T-cell (primary cell): ENCODE measurements at regions not wholly inside any gene's neighbourhood (a gene's known extent, or its start where the extent isn't known, plus 50 kb on each side); places are given as distances from the start of the nearest gene placed in this dataset.

ENCODE experiments used
- ATAC-seq, 4 experiments: fragments of 200-7000 bp in 3 of 4; fragments of 150-1000 bp in 1 of 4; cut with Tn5 transposase; replicated peaks in 1 of 4; 1 replicate in 3 of 4; 2 replicates in 1 of 4; pipeline ENCODE4 v1.10.0; 2021; ENCODE audit warnings: moderate library complexity in 3 of 4, mild to moderate bottlenecking in 2 of 4, moderate number of reproducible peaks in 1 of 4
- CTCF ChIA-PET, 2 donors: fragments of 300-600 bp; sonication (Branson Sonifier 250); formaldehyde crosslinking; loops; one replicate each; lab custom pipeline; 2022; ENCODE audit warnings: antibody characterized with exemption in 2 of 2; lab: Charles Lee
- POLR2A ChIA-PET, 2 donors: fragments of 300-600 bp; sonication (Branson Sonifier 250); formaldehyde crosslinking; loops; one replicate each; lab custom pipeline; 2022; ENCODE audit warnings: antibody characterized with exemption in 2 of 2; lab: Charles Lee
- DNase-seq, 35 experiments: peaks; one replicate each; pipeline versions ENCODE4 v3.0.0 to v3.0.0-alpha.2; 2013 to 2023
- H3K27ac ChIP-seq: one replicate; pipeline ENCODE4 v1.5.1; 2013; ENCODE audit warnings: low read length
- H3K27me3 ChIP-seq, 2 experiments: replicated peaks in 1 of 2; 1 replicate in 1 of 2; 2 replicates in 1 of 2; pipeline versions ENCODE4 v1.6.1 to v1.7.0; 2013; ENCODE audit warnings: low read length in 1 of 2, mixed read lengths in 1 of 2; ENCODE audit not compliant: control insufficient read depth in 2 of 2, insufficient read depth in 2 of 2; ENCODE audit errors: extremely low read depth in 1 of 2
- H3K36me3 ChIP-seq, 2 donors: 1 replicate in 1 of 2; 2 replicates in 1 of 2; pipeline versions ENCODE4 v1.6.1 to v1.7.0; 2013; ENCODE audit warnings: low read length in 1 of 2; ENCODE audit not compliant: control insufficient read depth in 2 of 2, insufficient read depth in 1 of 2; ENCODE audit errors: extremely low read depth in 1 of 2
- H3K4me1 ChIP-seq, 2 experiments: 1 replicate in 1 of 2; 2 replicates in 1 of 2; pipeline versions ENCODE4 v1.6.1 to v1.7.0; 2013; ENCODE audit warnings: low read length in 2 of 2, mixed read lengths in 1 of 2; ENCODE audit not compliant: insufficient read depth in 2 of 2, control insufficient read depth in 1 of 2; ENCODE audit errors: extremely low read depth in 1 of 2
- H3K4me3 ChIP-seq, 2 donors: 1 replicate in 1 of 2; 2 replicates in 1 of 2; pipeline versions ENCODE4 v1.5.1 to v1.7.0; 2013; ENCODE audit warnings: mild to moderate bottlenecking in 2 of 2, low read length in 1 of 2, moderate library complexity in 1 of 2; ENCODE audit not compliant: control insufficient read depth in 1 of 2; ENCODE audit errors: extremely low read depth in 1 of 2
- H3K9me3 ChIP-seq: 2 replicates; pipeline ENCODE4 v1.7.0; 2013
- H3K27ac Mint-ChIP-seq, 2 donors: one replicate each; pipeline ENCODE4 v1.8.0; 2020 to 2021; ENCODE audit warnings: mild to moderate bottlenecking in 2 of 2, mixed read lengths in 2 of 2
- H3K27me3 Mint-ChIP-seq, 2 donors: one replicate each; pipeline ENCODE4 v1.8.0; 2021 to 2022; ENCODE audit warnings: mixed read lengths in 2 of 2
- H3K36me3 Mint-ChIP-seq: one replicate; pipeline ENCODE4 v1.8.0; 2021; ENCODE audit warnings: mixed read lengths
- H3K4me1 Mint-ChIP-seq, 3 donors: one replicate each; pipeline ENCODE4 v1.8.0; 2020 to 2022; ENCODE audit warnings: mixed read lengths in 3 of 3, mild to moderate bottlenecking in 1 of 3
- H3K4me3 Mint-ChIP-seq, 3 donors: one replicate each; pipeline ENCODE4 v1.8.0; 2020 to 2022; ENCODE audit warnings: mild to moderate bottlenecking in 3 of 3, mixed read lengths in 3 of 3, moderate library complexity in 3 of 3
- H3K9me3 Mint-ChIP-seq, 3 donors: one replicate each; pipeline ENCODE4 v1.8.0; 2020 to 2022; ENCODE audit warnings: mixed read lengths in 3 of 3
- WGBS: methylation state at CpG from one replicate; pipeline ENCODE4 v1.1.5; 2013; ENCODE audit warnings: missing lambda C conversion rate; ENCODE audit not compliant: insufficient coverage; 5-methylcytosine and 5-hydroxymethylcytosine counted together

DNA sequence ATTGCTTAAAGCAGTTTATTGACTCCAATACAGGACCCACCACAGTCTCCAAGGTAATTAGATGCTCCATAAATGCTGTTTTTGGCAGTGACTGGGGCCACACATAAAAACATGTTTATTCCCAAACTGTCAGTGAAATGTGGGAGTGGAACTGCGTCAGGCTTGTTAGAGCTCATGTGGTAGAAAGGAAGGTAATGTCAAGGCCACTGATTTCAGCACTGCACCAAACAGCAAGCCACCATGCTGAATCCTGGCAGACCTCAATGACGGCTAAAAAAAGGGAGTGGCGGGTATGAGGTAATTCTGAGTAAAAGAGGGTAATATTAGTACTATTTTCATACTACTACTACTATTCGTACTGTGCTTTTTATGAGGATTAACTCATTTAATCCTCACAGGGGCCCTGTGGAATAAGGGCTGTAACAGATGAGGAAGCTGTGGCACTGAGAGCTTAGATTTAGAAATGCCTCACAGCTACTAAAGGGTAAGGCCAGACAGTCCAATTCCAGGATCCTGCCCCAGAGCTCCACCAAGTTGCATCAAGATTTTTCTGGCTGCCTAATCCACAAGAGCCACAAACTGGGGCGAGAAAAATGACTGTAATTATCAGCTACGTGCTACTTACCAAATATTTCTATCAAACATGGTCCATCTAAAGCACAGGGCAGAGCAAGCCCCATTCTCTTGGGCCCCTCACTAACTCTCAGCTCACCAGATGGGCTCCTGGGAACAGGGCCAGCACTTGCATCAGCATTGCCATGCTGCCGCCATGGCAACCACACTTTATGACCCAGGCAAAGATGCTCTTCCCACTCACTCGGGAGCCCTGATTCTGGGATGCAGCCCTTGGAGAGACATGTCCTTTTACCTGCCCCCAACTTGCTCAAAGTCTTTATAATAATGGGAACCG, 83.6 kb upstream of the SPATA12 start:
- H3K27ac Mint-ChIP-seq: no peak overlapping the region
- POLR2A ChIA-PET: no interaction called here
- peaks cover 0 to 9% (median 8%) of the 10 kb centered on the region in 3 donors for H3K4me1 Mint-ChIP-seq
- no peak for DNase-seq
- H3K4me3 Mint-ChIP-seq: no peak overlapping the region
- CTCF ChIA-PET: no interaction called here
- no peaks in the 10 kb centered on the region for H3K36me3 Mint-ChIP-seq
- no peak overlapping the region for H3K4me3 ChIP-seq
- H3K4me1 ChIP-seq: no peaks in the 10 kb centered on the region
- H3K9me3 ChIP-seq: no peaks in the 10 kb centered on the region
- no peak for ATAC-seq
- H3K9me3 Mint-ChIP-seq: no peaks in the 10 kb centered on the region
- H3K36me3 ChIP-seq: no peaks in the 10 kb centered on the region
- 92% methylated on average over 2 of the region's 9 CpGs for WGBS
- no peak overlapping the region for H3K27ac ChIP-seq
- H3K27me3 ChIP-seq: no peaks in the 10 kb centered on the region
- no peaks in the 10 kb centered on the region for H3K27me3 Mint-ChIP-seq

- no peak for DNase-seq
- H3K36me3 Mint-ChIP-seq: no peaks in the 10 kb centered on the region
- Histone ChIP-seq H3K27ac (no peak overlapping the region), H3K4me1 (no peaks in the 10 kb centered on the region), H3K9me3 (no peaks in the 10 kb centered on the region), H3K4me3 (no peak overlapping the region), H3K27me3 (no peaks in the 10 kb centered on the region), H3K36me3 (no peaks in the 10 kb centered on the region)
- no peaks in the 10 kb centered on the region for H3K9me3 Mint-ChIP-seq
- no peak overlapping the region for H3K27ac Mint-ChIP-seq
- no peak overlapping the region for H3K4me3 Mint-ChIP-seq
- CTCF ChIA-PET: no interaction called here
- H3K4me1 Mint-ChIP-seq: peaks cover 1 to 4% (median 1%) of the 10 kb centered on the region in 3 donors
- ATAC-seq: no peak
- no CpG with 5 or more reads among the region's 1 CpG for WGBS
- POLR2A ChIA-PET: no interaction called here
- H3K27me3 Mint-ChIP-seq: no peaks in the 10 kb centered on the region
Measured at GRCh38 chr3:56975567-56975966, 84.9 kb upstream of the SPATA12 start.

DNA sequence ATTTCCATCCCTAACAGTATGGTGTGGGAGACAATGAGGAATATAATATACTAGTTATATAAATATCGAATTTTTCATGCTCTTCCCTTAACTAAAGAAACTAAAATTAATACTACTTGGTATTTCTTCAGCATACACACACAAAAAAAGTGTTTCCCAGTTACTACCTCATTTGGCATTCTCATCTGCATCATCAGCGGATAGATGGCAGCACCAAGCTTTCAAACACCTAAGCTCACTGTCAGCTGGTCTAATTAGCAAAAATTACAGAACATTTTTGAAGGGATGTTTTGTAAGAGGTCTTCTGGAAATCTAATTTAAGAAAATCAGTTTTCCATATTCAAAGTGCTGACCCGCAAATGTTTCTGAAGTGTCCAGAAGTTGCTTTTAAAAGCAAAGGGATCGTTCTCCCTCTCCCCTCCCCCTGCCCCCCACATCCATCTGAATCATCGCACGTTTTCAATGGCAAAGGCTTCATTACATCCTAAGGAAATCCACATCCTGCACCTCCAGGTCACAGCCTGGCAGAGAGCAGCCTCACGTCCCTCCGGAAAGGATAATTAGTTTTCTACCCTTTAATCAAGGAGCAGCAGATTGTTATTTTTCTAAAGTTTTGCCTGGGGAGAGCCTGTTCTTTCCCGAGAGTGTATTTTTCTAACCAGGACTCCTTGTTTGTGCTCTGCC, 86.1 kb upstream of the SPATA12 start:
- Mint-ChIP-seq H3K4me3 (no peak overlapping the region), H3K9me3 (no peaks in the 10 kb centered on the region), H3K27me3 (no peaks in the 10 kb centered on the region), H3K4me1 (peaks cover 5 to 8% (median 6%) of the 10 kb centered on the region in 3 donors), H3K27ac (no peak overlapping the region), H3K36me3 (no peaks in the 10 kb centered on the region)
- ChIA-PET POLR2A (no interaction called here), CTCF (interaction anchor here (0.8 to 1.2 kb wide), 3 partner anchors 13 to 272 kb away, joined by 3 to 4 read pairs (median 3); no protein-coding TSS in a partner anchor)
- ATAC-seq (no peak), DNase-seq (no peak)
- 100% methylated on average over 3 of the region's 9 CpGs for WGBS
- Histone ChIP-seq H3K36me3 (no peaks in the 10 kb centered on the region), H3K4me1 (no peaks in the 10 kb centered on the region), H3K27me3 (no peaks in the 10 kb centered on the region), H3K27ac (no peak overlapping the region), H3K4me3 (no peak overlapping the region), H3K9me3 (no peaks in the 10 kb centered on the region)

DNA sequence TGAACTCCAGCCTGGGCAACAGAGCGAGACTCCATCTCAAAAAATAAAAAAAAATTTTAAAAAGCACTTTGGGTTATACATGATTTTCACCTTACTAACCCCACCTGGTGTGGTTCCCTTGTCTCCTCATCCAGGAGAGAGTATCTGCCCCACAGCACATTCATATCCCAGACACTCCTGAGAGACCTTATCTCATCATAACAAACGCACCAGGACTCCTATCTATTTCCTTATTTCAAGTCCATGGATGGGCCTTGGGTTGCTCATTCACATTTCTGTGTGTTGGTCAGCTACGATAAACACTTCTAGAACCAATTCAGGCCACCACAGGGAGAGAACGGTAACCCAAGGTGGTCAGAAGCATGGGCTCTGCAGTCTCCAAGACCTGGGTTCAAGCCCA, 88.6 kb upstream of the SPATA12 start:
- peaks cover 5 to 8% (median 6%) of the 10 kb centered on the region in 3 donors for H3K4me1 Mint-ChIP-seq
- H3K27me3 Mint-ChIP-seq: no peaks in the 10 kb centered on the region
- H3K9me3 ChIP-seq: no peaks in the 10 kb centered on the region
- no peaks in the 10 kb centered on the region for H3K36me3 ChIP-seq
- H3K27ac Mint-ChIP-seq: no peak overlapping the region
- no peak overlapping the region for H3K4me3 ChIP-seq
- no peak for ATAC-seq
- H3K4me3 Mint-ChIP-seq: no peak overlapping the region
- no peak for DNase-seq
- H3K4me1 ChIP-seq: no peaks in the 10 kb centered on the region
- WGBS: 83% methylated on average over 2 of the region's 4 CpGs
- POLR2A ChIA-PET: no interaction called here
- no peak overlapping the region for H3K27ac ChIP-seq
- CTCF ChIA-PET: interaction anchor here in 1 of 2 donors (1.3 kb wide), 1 partner anchor 172 kb away, joined by 4 read pairs; no protein-coding TSS in a partner anchor
- no peaks in the 10 kb centered on the region for H3K9me3 Mint-ChIP-seq
- no peaks in the 10 kb centered on the region for H3K36me3 Mint-ChIP-seq
- H3K27me3 ChIP-seq: no peaks in the 10 kb centered on the region

DNA sequence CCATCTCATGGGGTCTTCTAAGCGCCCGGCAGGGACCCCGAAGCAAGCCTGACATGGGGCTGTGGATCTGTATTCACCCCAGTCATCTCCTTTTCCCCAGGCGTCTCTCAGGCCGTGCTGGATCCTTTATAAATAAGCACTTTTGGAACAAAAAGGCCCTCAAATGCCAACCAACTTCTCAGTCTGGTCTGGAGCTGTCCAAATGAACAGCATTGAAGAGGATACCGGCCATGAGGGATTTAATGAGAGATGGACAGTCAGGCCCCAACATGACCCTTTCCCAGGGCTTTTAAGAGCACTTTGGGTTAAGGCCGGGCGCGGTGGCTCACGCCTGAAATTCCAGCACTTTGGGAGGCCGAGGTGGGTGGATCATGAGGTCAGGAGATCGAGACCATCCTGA, 89.2 kb upstream of the SPATA12 start:
- no peak overlapping the region for H3K4me3 ChIP-seq
- H3K36me3 ChIP-seq: no peaks in the 10 kb centered on the region
- CTCF ChIA-PET: interaction anchor here (0.6 to 1.4 kb wide), 2 partner anchors 267 to 269 kb away, joined by 3 to 4 read pairs; no protein-coding TSS in a partner anchor
- no peak overlapping the region for H3K4me3 Mint-ChIP-seq
- peaks cover 5 to 8% (median 6%) of the 10 kb centered on the region in 3 donors for H3K4me1 Mint-ChIP-seq
- no peaks in the 10 kb centered on the region for H3K36me3 Mint-ChIP-seq
- WGBS: 95% methylated on average over 6 of the region's 12 CpGs
- DNase-seq (no peak), ATAC-seq (no peak)
- H3K27ac ChIP-seq: no peak overlapping the region
- POLR2A ChIA-PET: no interaction called here
- H3K9me3 ChIP-seq: no peaks in the 10 kb centered on the region
- no peak overlapping the region for H3K27ac Mint-ChIP-seq
- no peaks in the 10 kb centered on the region for H3K4me1 ChIP-seq
- no peaks in the 10 kb centered on the region for H3K27me3 Mint-ChIP-seq
- no peaks in the 10 kb centered on the region for H3K9me3 Mint-ChIP-seq
- H3K27me3 ChIP-seq: no peaks in the 10 kb centered on the region

- CTCF ChIA-PET: interaction anchor here (0.6 to 1.4 kb wide), 3 partner anchors 18 to 268 kb away, joined by 3 to 4 read pairs (median 3); no protein-coding TSS in a partner anchor
- 25% methylated on average over 3 of the region's 7 CpGs for WGBS
- no peaks in the 10 kb centered on the region for H3K9me3 Mint-ChIP-seq
- Histone ChIP-seq H3K27me3 (no peaks in the 10 kb centered on the region), H3K4me3 (no peak overlapping the region), H3K4me1 (no peaks in the 10 kb centered on the region), H3K9me3 (no peaks in the 10 kb centered on the region), H3K36me3 (no peaks in the 10 kb centered on the region), H3K27ac (no peak overlapping the region)
- DNase-seq (no peak), ATAC-seq (no peak)
- H3K36me3 Mint-ChIP-seq: no peaks in the 10 kb centered on the region
- peaks cover 5 to 8% (median 6%) of the 10 kb centered on the region in 3 donors for H3K4me1 Mint-ChIP-seq
- H3K27ac Mint-ChIP-seq: no peak overlapping the region
- H3K4me3 Mint-ChIP-seq: no peak overlapping the region
- no peaks in the 10 kb centered on the region for H3K27me3 Mint-ChIP-seq
- POLR2A ChIA-PET: no interaction called here
Measured at GRCh38 chr3:56970461-56970879, 90.0 kb upstream of the SPATA12 start.
